ENCODE measurements at regions not wholly inside any gene's neighbourhood (a gene's known extent, or its start where the extent isn't known, plus 50 kb on each side); places are given as distances from the start of the nearest gene placed in this dataset.
"Not testable (repeated sequence)": the region's sequence is repeated elsewhere in the genome, so short reads cannot be mapped to it uniquely, and the experiment has no call there.

GRCh38 chr5:85002026-85002425 is 617.3 kb upstream of the EDIL3 start:
- not testable (repeated sequence) for TF ChIP-seq POLR2A, CTCF (IDR thresholded peaks at IDR 0.05)
